GM20000 (cell line): ENCODE measurements at regions not wholly inside any gene's neighbourhood (a gene's known extent, or its start where the extent isn't known, plus 50 kb on each side); places are given as distances from the start of the nearest gene placed in this dataset.

Experiments used
- DNase-seq: peaks from one replicate; pipeline ENCODE4 v3.0.0; 2012; ENCODE audit warnings: low spot score
- TF ChIP-seq, protein P1 (sequence below): IDR thresholded peaks from 2 replicates; pipeline ENCODE4 v1.5.1; 2012; ENCODE audit warnings: mild to moderate bottlenecking, control low read depth; ENCODE audit errors: extremely low read depth, missing control alignments

GRCh38 chr4:124184792-124185191 is 527.7 kb downstream of the ANKRD50 start:
- TF ChIP-seq, protein P1, sequence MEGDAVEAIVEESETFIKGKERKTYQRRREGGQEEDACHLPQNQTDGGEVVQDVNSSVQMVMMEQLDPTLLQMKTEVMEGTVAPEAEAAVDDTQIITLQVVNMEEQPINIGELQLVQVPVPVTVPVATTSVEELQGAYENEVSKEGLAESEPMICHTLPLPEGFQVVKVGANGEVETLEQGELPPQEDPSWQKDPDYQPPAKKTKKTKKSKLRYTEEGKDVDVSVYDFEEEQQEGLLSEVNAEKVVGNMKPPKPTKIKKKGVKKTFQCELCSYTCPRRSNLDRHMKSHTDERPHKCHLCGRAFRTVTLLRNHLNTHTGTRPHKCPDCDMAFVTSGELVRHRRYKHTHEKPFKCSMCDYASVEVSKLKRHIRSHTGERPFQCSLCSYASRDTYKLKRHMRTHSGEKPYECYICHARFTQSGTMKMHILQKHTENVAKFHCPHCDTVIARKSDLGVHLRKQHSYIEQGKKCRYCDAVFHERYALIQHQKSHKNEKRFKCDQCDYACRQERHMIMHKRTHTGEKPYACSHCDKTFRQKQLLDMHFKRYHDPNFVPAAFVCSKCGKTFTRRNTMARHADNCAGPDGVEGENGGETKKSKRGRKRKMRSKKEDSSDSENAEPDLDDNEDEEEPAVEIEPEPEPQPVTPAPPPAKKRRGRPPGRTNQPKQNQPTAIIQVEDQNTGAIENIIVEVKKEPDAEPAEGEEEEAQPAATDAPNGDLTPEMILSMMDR = no peak
- no peak for DNase-seq

- no peak for DNase-seq
Observed at GRCh38 chr4:124188595-124188994, 523.9 kb downstream of the ANKRD50 start.

DNA sequence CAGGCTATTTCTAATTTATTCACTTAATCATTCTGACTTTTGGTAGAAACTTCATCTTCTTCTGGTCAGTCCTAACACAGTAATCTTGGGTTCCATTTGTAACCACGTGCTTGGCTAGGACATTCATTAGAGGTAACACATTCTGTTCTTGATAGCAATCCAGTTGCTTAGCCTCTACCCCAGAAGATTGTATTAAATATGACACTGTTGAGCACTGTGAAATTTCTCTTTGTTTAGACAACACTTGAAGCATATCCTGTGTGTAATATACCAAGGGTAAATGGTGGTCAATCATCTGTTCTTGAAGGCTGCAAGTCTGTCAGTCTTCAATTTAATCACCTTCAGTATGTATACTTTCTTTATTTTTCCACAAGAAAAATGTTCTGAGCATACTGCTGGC is 523.0 kb downstream of the ANKRD50 start:
- DNase-seq = no peak
- TF ChIP-seq, protein P1 = no peak

More at GRCh38 chr4:124188595-124188994, 523.9 kb downstream of the ANKRD50 start:
- TF ChIP-seq, protein P1 = no peak

GRCh38 chr4:124191329-124191728 is 521.2 kb downstream of the ANKRD50 start:
- TF ChIP-seq, protein P1 = no peak
- DNase-seq = no peak

DNA sequence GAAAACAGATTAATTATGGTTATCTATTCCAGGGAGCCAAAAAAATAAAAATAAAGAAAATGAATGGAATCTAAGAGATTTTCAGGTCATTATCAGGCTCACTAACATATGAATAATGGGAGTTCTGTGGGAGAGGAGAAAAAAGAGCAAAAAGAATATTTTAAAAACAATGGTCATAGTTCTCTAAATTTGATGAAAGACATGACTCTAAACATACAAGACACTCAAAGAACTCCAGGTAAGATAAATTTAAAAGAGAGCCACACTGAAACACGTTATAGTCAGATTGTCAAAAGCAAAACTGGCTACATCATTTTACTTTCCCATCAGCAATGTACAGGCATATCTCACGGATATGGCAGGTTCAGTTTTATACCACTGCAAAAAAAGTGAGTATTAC is 520.0 kb downstream of the ANKRD50 start:
- no peak for DNase-seq
- TF ChIP-seq, protein P1 = no peak

- TF ChIP-seq, protein P1 = no peak
- DNase-seq = no peak
Observed at GRCh38 chr4:124199185-124199584, 513.3 kb downstream of the ANKRD50 start.

DNA sequence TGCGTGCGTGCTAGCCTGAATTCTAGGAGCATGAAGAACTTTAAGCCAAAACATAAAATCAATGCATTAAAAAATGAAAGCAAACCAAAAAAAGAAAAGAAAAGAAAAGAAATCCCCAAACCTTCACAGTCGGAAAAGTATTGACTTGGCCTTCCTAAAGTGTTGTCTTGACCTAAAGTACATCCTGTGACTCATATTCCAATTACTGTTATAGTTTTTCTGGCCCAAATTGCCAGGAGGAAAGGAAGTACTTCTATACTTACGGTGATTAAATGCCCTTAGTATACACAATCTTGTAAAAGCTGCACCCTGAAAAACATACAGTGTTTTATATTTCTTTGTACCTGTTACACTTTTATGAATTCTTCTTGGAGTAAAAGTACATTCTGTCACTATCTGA is 512.8 kb downstream of the ANKRD50 start:
- no peak for DNase-seq
- TF ChIP-seq, protein P1 = no peak
